GM12878 (cell line): ENCODE measurements at regions not wholly inside any gene's neighbourhood (a gene's known extent, or its start where the extent isn't known, plus 50 kb on each side); places are given as distances from the start of the nearest gene placed in this dataset.

Experiments used
- ATAC-seq: fragments of 200-7000 bp; cut with Tn5 transposase; 3 replicates; pipeline ENCODE4 v1.9.1; 2020; ENCODE audit warnings: mild to moderate bottlenecking, moderate library complexity
- BruUV-seq: library from RNA; stranded (reverse); fragments of 400-500 nt; replicated peaks from 2 replicates; lab custom pipeline; 2021; lab: Mats Ljungman, UMichigan
- CTCF ChIA-PET: fragments of 300-600 bp; sonication (Branson Sonifier 250); formaldehyde crosslinking; extraction: SDS; loops from one replicate; lab custom pipeline; 2021; ENCODE audit warnings: inconsistent platforms; lab: Yijun Ruan, JAX
- POLR2A ChIA-PET: fragments of 350-600 bp; formaldehyde crosslinking; extraction: SDS; loops from one replicate; lab custom pipeline; 2021; ENCODE audit warnings: inconsistent platforms; lab: Charles Lee
- RAD21 ChIA-PET: fragments of 300-600 bp; sonication (Branson Sonifier 250); formaldehyde crosslinking; loops from one replicate; lab custom pipeline; 2023; ENCODE audit warnings: antibody characterized with exemption; ENCODE audit not compliant: unreplicated experiment; lab: Charles Lee
- SMC1A ChIA-PET: fragments of 300-600 bp; sonication (Branson Sonifier 250); formaldehyde crosslinking; loops from one replicate; lab custom pipeline; 2023; ENCODE audit not compliant: unreplicated experiment, uncharacterized antibody; lab: Charles Lee
- DNase-seq: peaks from one replicate; pipeline ENCODE4 v3.0.0-alpha.2; 2011; ENCODE audit warnings: low read depth, low spot score
- FAIRE-seq: peaks from 3 replicates; lab custom pipeline; 2011; peaks lifted over from hg19 to GRCh38; lab: Jason Lieb, UNC
- H2AFZ ChIP-seq: 2 replicates; pipeline ENCODE4 v1.6.0; 2011; ENCODE audit warnings: low read depth, low read length, control low read depth; ENCODE audit not compliant: control insufficient read depth
- H3K27ac ChIP-seq: 2 replicates; pipeline ENCODE4 v1.5.1; 2011; ENCODE audit warnings: control low read depth; ENCODE audit not compliant: control insufficient read depth, insufficient read depth
- H3K27me3 ChIP-seq, 2 experiments: replicated peaks in 1 of 2; 2 replicates each; pipeline versions ENCODE4 v1.6.0 to v1.6.1; 2011; ENCODE audit warnings: low read length in 1 of 2; ENCODE audit not compliant: control insufficient read depth in 2 of 2, insufficient read depth in 2 of 2
- H3K36me3 ChIP-seq, 2 experiments: 2 replicates each; pipeline ENCODE4 v1.5.1; 2011; ENCODE audit warnings: low read length in 1 of 2; ENCODE audit not compliant: control insufficient read depth in 2 of 2, insufficient read depth in 2 of 2
- H3K4me1 ChIP-seq: 2 replicates; pipeline ENCODE4 v1.6.1; 2011; ENCODE audit warnings: mild to moderate bottlenecking, low read length, moderate library complexity, mixed read lengths; ENCODE audit not compliant: control insufficient read depth, insufficient read depth
- H3K4me2 ChIP-seq: 2 replicates; pipeline ENCODE4 v1.6.0; 2011; ENCODE audit warnings: control low read depth; ENCODE audit not compliant: control insufficient read depth, insufficient read depth
- H3K4me3 ChIP-seq: fragments of 200-600 bp; sonication (generic); 2 replicates; pipeline ENCODE4 v1.5.1; 2016
- H3K79me2 ChIP-seq: 2 replicates; pipeline ENCODE4 v1.6.0; 2011; ENCODE audit warnings: low read length; ENCODE audit not compliant: control insufficient read depth, insufficient read depth
- H3K9ac ChIP-seq: 2 replicates; pipeline ENCODE4 v1.8.0; 2011; ENCODE audit warnings: low read length, control low read depth, mixed read lengths; ENCODE audit not compliant: control insufficient read depth, insufficient read depth
- H3K9me3 ChIP-seq: replicated peaks from 3 replicates; pipeline ENCODE4 v1.5.1; 2011; ENCODE audit warnings: mild to moderate bottlenecking, low read length; ENCODE audit not compliant: control insufficient read depth, insufficient read depth
- H4K20me1 ChIP-seq: 2 replicates; pipeline ENCODE4 v1.6.0; 2011; ENCODE audit not compliant: control insufficient read depth, insufficient read depth
- ATF7 ChIP-seq: fragments of 450-650 bp; IDR thresholded peaks from 2 replicates; pipeline ENCODE4 v1.6.1; 2016; ENCODE audit warnings: low read depth, mild to moderate bottlenecking
- FOS ChIP-seq: IDR thresholded peaks from 3 replicates; pipeline ENCODE4 v1.6.1; 2011; ENCODE audit warnings: borderline replicate concordance; ENCODE audit not compliant: insufficient read length; ENCODE audit errors: extremely low read depth
- FOXM1 ChIP-seq: IDR thresholded peaks from 2 replicates; pipeline ENCODE4 v1.6.1; 2012; ENCODE audit warnings: low read depth, mild to moderate bottlenecking, inconsistent platforms, low read length, moderate library complexity
- IRF3 ChIP-seq: fragments of 450-650 bp; IDR thresholded peaks from 2 replicates; pipeline ENCODE4 v1.6.1; 2014; ENCODE audit warnings: mild to moderate bottlenecking
- PBX3 ChIP-seq: IDR thresholded peaks from 2 replicates; pipeline ENCODE4 v1.6.1; 2011; ENCODE audit warnings: mild to moderate bottlenecking, low read depth, low read length, moderate library complexity; ENCODE audit not compliant: insufficient replicate concordance
- RAD21 ChIP-seq: IDR thresholded peaks from 2 replicates; pipeline ENCODE4 v1.6.1; 2011; ENCODE audit warnings: mild to moderate bottlenecking, low read depth, low read length, moderate library complexity; ENCODE audit not compliant: insufficient read depth
- RAD51 ChIP-seq: fragments of 450-650 bp; IDR thresholded peaks from 2 replicates; pipeline ENCODE4 v1.6.1; 2016; ENCODE audit warnings: moderate library complexity, mild to moderate bottlenecking, inconsistent platforms
- SIN3A ChIP-seq: IDR thresholded peaks from 2 replicates; pipeline ENCODE4 v1.6.1; 2012; ENCODE audit warnings: low read depth, low read length, improper control_type of control experiment
- SMAD5 ChIP-seq: IDR thresholded peaks from 2 replicates; pipeline ENCODE4 v1.6.1; 2016; ENCODE audit warnings: antibody characterized with exemption, low read depth
- STAT3 ChIP-seq: IDR thresholded peaks from 2 replicates; pipeline ENCODE4 v1.6.1; 2011; ENCODE audit warnings: low read depth, low read length, improper control_type of control experiment
- SUZ12 ChIP-seq: fragments of 200-600 bp; sonication (generic); IDR thresholded peaks from one replicate; pipeline ENCODE4 v1.6.1; 2018; ENCODE audit warnings: antibody characterized with exemption, mild to moderate bottlenecking; ENCODE audit not compliant: unreplicated experiment
- WGBS: methylation state at CpG from one replicate; pipeline ENCODE4 v1.1.6; 2016; ENCODE audit warnings: low lambda C conversion rate; ENCODE audit not compliant: insufficient replicate concordance, insufficient coverage; ENCODE audit errors: missing lambda C conversion rate; 5-methylcytosine and 5-hydroxymethylcytosine counted together
- in situ Hi-C: fragments of 300-500 bp; cut with MboI; formaldehyde crosslinking; loops from 9 replicates; pipeline ENCODE4 v1.14.3; 2018; ENCODE audit warnings: mixed read lengths
- intact Hi-C: fragments of 100-400 bp; cut with micrococcal nuclease; formaldehyde crosslinking; loops from one replicate; pipeline ENCODE4 v1.14.2; 2022; ENCODE audit not compliant: unreplicated experiment
- TF ChIP-seq, protein P1 (sequence below): IDR thresholded peaks from 2 replicates; pipeline ENCODE4 v1.6.1; 2012; ENCODE audit warnings: improper control_type of control experiment, low read depth, low read length; ENCODE audit not compliant: insufficient replicate concordance

DNA sequence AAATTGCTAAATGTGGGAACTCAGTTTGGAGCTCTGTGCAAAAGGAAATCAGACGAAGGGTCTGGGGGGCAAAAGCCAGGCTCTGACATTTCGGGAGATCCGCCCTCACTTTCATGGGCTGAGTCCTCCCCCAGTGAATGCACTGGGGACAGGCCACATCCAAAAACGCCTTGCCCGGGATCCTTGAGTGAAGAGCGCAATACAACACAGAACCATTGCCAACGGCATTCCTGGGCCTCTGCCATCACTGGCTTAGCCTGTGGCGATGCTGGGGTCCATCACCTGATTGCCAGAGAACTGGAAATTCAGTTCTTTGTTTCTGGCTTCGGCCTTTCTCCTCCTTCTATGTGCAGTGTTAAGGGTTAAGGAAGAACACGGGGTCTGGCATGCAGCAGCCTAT lies 297.9 kb downstream of the SHANK2 start:
- 6% methylated on average over 10 of the region's 10 CpGs for WGBS
- no peaks in the 10 kb centered on the region for H3K36me3 ChIP-seq
- H3K79me2 ChIP-seq, result no peaks in the 10 kb centered on the region
- in situ Hi-C loops (no loop called here), intact Hi-C loops (no loop called here)
- no peak overlapping the region for H3K4me3 ChIP-seq
- SMC1A ChIA-PET, result no interaction called here
- no peak for ATAC-seq
- POLR2A ChIA-PET, result no interaction called here
- H3K4me1 ChIP-seq, result no peaks in the 10 kb centered on the region
- no peak for FAIRE-seq
- no peak for DNase-seq
- H3K9me3 ChIP-seq, result no peaks in the 10 kb centered on the region; the same call in 2 of the 3 replicates
- no peak overlapping the region for H3K9ac ChIP-seq
- RAD21 ChIA-PET, result no interaction called here
- no peak overlapping the region for H3K27ac ChIP-seq
- H4K20me1 ChIP-seq, result no peaks in the 10 kb centered on the region
- H3K4me2 ChIP-seq, result no peak overlapping the region
- no TSS peak for BruUV-seq
- TF ChIP-seq FOXM1, result no peak
- no peak for TF ChIP-seq STAT3
- TF ChIP-seq, protein P1, sequence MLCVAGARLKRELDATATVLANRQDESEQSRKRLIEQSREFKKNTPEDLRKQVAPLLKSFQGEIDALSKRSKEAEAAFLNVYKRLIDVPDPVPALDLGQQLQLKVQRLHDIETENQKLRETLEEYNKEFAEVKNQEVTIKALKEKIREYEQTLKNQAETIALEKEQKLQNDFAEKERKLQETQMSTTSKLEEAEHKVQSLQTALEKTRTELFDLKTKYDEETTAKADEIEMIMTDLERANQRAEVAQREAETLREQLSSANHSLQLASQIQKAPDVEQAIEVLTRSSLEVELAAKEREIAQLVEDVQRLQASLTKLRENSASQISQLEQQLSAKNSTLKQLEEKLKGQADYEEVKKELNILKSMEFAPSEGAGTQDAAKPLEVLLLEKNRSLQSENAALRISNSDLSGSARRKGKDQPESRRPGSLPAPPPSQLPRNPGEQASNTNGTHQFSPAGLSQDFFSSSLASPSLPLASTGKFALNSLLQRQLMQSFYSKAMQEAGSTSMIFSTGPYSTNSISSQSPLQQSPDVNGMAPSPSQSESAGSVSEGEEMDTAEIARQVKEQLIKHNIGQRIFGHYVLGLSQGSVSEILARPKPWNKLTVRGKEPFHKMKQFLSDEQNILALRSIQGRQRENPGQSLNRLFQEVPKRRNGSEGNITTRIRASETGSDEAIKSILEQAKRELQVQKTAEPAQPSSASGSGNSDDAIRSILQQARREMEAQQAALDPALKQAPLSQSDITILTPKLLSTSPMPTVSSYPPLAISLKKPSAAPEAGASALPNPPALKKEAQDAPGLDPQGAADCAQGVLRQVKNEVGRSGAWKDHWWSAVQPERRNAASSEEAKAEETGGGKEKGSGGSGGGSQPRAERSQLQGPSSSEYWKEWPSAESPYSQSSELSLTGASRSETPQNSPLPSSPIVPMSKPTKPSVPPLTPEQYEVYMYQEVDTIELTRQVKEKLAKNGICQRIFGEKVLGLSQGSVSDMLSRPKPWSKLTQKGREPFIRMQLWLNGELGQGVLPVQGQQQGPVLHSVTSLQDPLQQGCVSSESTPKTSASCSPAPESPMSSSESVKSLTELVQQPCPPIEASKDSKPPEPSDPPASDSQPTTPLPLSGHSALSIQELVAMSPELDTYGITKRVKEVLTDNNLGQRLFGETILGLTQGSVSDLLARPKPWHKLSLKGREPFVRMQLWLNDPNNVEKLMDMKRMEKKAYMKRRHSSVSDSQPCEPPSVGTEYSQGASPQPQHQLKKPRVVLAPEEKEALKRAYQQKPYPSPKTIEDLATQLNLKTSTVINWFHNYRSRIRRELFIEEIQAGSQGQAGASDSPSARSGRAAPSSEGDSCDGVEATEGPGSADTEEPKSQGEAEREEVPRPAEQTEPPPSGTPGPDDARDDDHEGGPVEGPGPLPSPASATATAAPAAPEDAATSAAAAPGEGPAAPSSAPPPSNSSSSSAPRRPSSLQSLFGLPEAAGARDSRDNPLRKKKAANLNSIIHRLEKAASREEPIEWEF, result no peak
- no peak for TF ChIP-seq RAD51
- TF ChIP-seq SMAD5, result no peak
- no peak for TF ChIP-seq ATF7
- no peak for TF ChIP-seq IRF3
- no peak for TF ChIP-seq SUZ12
- TF ChIP-seq FOS, result no peak
- no peak for TF ChIP-seq RAD21
- no peak for TF ChIP-seq PBX3
- TF ChIP-seq SIN3A, result no peak
- no peak overlapping the region for H2AFZ ChIP-seq
- no peaks in the 10 kb centered on the region for H3K27me3 ChIP-seq
- CTCF ChIA-PET, result interaction anchor here (0.6 kb wide), 1 partner anchor 621 kb away, joined by 3 read pairs; no protein-coding TSS in a partner anchor
